ENCODE measurements at regions not wholly inside any gene's neighbourhood (a gene's known extent, or its start where the extent isn't known, plus 50 kb on each side); places are given as distances from the start of the nearest gene placed in this dataset.
"Not testable (repeated sequence)": the region's sequence is repeated elsewhere in the genome, so short reads cannot be mapped to it uniquely, and the experiment has no call there.

- no peak for TF ChIP-seq CTCF (IDR thresholded peaks at IDR 0.05)
- intact Hi-C loops (cut with DNase I; ENCODE audit: low total_unique reads) = no loop called here
- H3K4me3 ChIP-seq = no peak overlapping the region
- H3K27me3 ChIP-seq = no peaks in the 10 kb centered on the region
- no peak for DNase-seq
- H3K36me3 ChIP-seq = no peaks in the 10 kb centered on the region
- H3K9me3 ChIP-seq = no peaks in the 10 kb centered on the region
- no peak overlapping the region for H3K27ac ChIP-seq
- no peaks in the 10 kb centered on the region for H3K4me1 ChIP-seq
Observed at GRCh38 chr1:193443886-193444285, 257.5 kb upstream of the B3GALT2 start.

DNA sequence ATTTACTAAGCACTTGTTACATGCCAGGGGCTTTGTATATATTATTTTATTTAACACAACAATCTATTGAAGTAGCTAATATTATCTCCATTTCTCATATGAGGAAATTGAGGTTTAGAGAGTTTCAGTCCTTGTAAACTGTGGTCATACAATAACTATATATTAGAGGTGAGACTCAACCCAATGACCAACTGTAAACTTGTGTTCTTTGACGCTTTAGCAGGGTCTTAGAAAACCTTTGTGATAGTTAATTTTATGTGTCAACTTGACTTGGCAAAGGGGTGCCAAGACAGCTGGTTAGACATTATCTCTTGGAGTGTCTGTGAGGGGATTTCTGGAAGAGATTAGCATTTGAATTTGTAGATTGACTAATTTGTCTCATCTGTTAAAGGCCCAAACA, 252.4 kb upstream of the B3GALT2 start:
- Histone ChIP-seq H3K9me3 (no peaks in the 10 kb centered on the region), H3K36me3 (no peaks in the 10 kb centered on the region), H3K4me3 (no peak overlapping the region), H3K4me1 (no peaks in the 10 kb centered on the region), H3K27me3 (no peaks in the 10 kb centered on the region), H3K27ac (no peak overlapping the region)
- TF ChIP-seq CTCF (IDR thresholded peaks at IDR 0.05) = no peak
- intact Hi-C loops (cut with DNase I; ENCODE audit: low total_unique reads) = no loop called here
- DNase-seq = no peak

DNA sequence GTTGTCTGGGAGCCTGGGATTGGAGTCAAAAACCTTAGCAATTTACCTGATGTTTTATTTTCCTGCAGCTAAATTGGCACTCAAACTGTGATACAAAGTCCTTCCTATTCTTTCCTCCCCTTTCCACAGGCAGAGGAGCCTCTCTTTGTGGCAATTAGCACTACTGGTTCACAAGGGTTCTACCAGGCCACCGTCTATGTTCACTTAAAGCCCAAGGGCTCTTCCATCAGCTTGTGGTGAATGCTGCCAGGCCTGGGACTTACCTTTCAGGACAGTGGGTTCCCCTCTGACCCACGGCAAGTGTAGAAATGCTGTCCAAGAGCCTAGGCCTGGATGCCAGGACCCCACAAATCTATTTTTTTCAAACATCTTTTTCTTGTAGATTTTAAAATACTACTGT, 251.9 kb upstream of the B3GALT2 start:
- no peak overlapping the region for H3K27ac ChIP-seq
- H3K4me3 ChIP-seq = no peak overlapping the region
- H3K36me3 ChIP-seq = no peaks in the 10 kb centered on the region
- no peaks in the 10 kb centered on the region for H3K4me1 ChIP-seq
- H3K27me3 ChIP-seq = no peaks in the 10 kb centered on the region
- no peak for DNase-seq
- H3K9me3 ChIP-seq = no peaks in the 10 kb centered on the region
- intact Hi-C loops (cut with DNase I; ENCODE audit: low total_unique reads) = no loop called here
- TF ChIP-seq CTCF (IDR thresholded peaks at IDR 0.05) = no peak

GRCh38 chr1:193437785-193438184, 251.4 kb upstream of the B3GALT2 start:
- H3K4me1 ChIP-seq = no peaks in the 10 kb centered on the region
- DNase-seq = no peak
- peaks cover 0 to 4% (median 3%) of the 10 kb centered on the region in 3 donors for H3K9me3 ChIP-seq
- H3K4me3 ChIP-seq = no peak overlapping the region
- H3K36me3 ChIP-seq = no peaks in the 10 kb centered on the region
- TF ChIP-seq CTCF (IDR thresholded peaks at IDR 0.05) = no peak
- intact Hi-C loops (cut with DNase I; ENCODE audit: low total_unique reads) = no loop called here
- no peaks in the 10 kb centered on the region for H3K27me3 ChIP-seq
- no peak overlapping the region for H3K27ac ChIP-seq

GRCh38 chr1:193437333-193437732, 250.9 kb upstream of the B3GALT2 start:
- intact Hi-C loops (cut with DNase I; ENCODE audit: low total_unique reads); H3K4me3 ChIP-seq; H3K27ac ChIP-seq; H3K36me3 ChIP-seq; H3K4me1 ChIP-seq; DNase-seq; H3K9me3 ChIP-seq; H3K27me3 ChIP-seq: not testable (repeated sequence)

DNA sequence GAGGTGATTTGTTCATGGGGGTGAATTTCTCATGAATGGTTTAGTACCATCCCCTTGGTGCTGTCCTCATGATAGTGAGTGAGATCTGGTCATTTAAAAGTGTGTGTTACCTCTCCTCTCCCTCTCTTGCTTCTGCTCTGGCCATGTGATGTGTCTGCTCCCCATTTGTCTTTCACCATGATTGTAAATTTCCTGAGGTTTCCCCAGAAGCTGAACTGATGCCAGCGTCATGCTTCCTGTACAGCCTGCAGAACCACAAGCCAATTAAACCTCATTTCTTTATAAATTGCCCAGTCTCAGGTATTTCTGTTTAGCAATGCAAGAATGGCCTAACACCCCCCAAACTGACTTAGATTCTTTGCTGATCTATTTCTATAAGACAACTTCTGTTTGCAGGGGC, 249.4 kb upstream of the B3GALT2 start:
- intact Hi-C loops (cut with DNase I; ENCODE audit: low total_unique reads) = no loop called here
- Histone ChIP-seq H3K4me1 (no peaks in the 10 kb centered on the region), H3K4me3 (no peak overlapping the region)

More for the DNA sequence above, 249.4 kb upstream of the B3GALT2 start:
- Histone ChIP-seq H3K27ac (no peak overlapping the region), H3K27me3 (no peaks in the 10 kb centered on the region), H3K36me3 (no peaks in the 10 kb centered on the region), H3K9me3 (peaks cover 0 to 11% (median 4%) of the 10 kb centered on the region in 3 donors)
- DNase-seq = no peak
- no peak for TF ChIP-seq CTCF (IDR thresholded peaks at IDR 0.05)

Measured in tibial artery (tissue), 4 donors.